NCI-H2029 (cell line): ENCODE measurements at regions not wholly inside any gene's neighbourhood (a gene's known extent, or its start where the extent isn't known, plus 50 kb on each side); places are given as distances from the start of the nearest gene placed in this dataset.

Experiments
- DNase-seq: peaks from one replicate; lab custom pipeline; 2025; lab: John Stamatoyannopoulos, UW

GRCh38 chr5:167561796-167562195 is 729.6 kb upstream of the WWC1 start:
- DNase-seq = no peak

GRCh38 chr5:167564275-167564674 is 727.2 kb upstream of the WWC1 start:
- no peak for DNase-seq

GRCh38 chr5:167565189-167565954 is 726.1 kb upstream of the WWC1 start:
- DNase-seq = no peak

GRCh38 chr5:167570431-167570830 is 721.0 kb upstream of the WWC1 start:
- no peak for DNase-seq

- no peak for DNase-seq
Measured at GRCh38 chr5:167571824-167572223, 719.6 kb upstream of the WWC1 start.

GRCh38 chr5:167573370-167574127 is 717.9 kb upstream of the WWC1 start:
- DNase-seq = no peak

- no peak for DNase-seq
Measured at GRCh38 chr5:167574464-167574863, 717.0 kb upstream of the WWC1 start.

GRCh38 chr5:167575330-167575729 is 716.1 kb upstream of the WWC1 start:
- no peak for DNase-seq

GRCh38 chr5:167576126-167576525 is 715.3 kb upstream of the WWC1 start:
- DNase-seq = no peak

- no peak for DNase-seq
Measured at GRCh38 chr5:167576897-167577296, 714.5 kb upstream of the WWC1 start.

- DNase-seq = no peak
Measured at GRCh38 chr5:167577616-167578015, 713.8 kb upstream of the WWC1 start.

GRCh38 chr5:167578977-167579692 is 712.3 kb upstream of the WWC1 start:
- DNase-seq = no peak

GRCh38 chr5:167579693-167580055 is 711.8 kb upstream of the WWC1 start:
- no peak for DNase-seq

- DNase-seq = no peak
Measured at GRCh38 chr5:167580608-167581007, 710.8 kb upstream of the WWC1 start.

GRCh38 chr5:167582283-167582682 is 709.2 kb upstream of the WWC1 start:
- no peak for DNase-seq

GRCh38 chr5:167582886-167583285 is 708.6 kb upstream of the WWC1 start:
- DNase-seq = no peak

- no peak for DNase-seq
Measured at GRCh38 chr5:167585184-167585583, 706.3 kb upstream of the WWC1 start.

- DNase-seq = no peak
Measured at GRCh38 chr5:167587772-167588437, 703.5 kb upstream of the WWC1 start.

GRCh38 chr5:167592114-167592513 is 699.3 kb upstream of the WWC1 start:
- DNase-seq = no peak

GRCh38 chr5:167593329-167594060 is 698.0 kb upstream of the WWC1 start:
- no peak for DNase-seq

- DNase-seq = no peak
Measured at GRCh38 chr5:167594061-167594435, 697.4 kb upstream of the WWC1 start.

- DNase-seq = no peak
Measured at GRCh38 chr5:167594750-167595149, 696.7 kb upstream of the WWC1 start.
